Breast epithelium (tissue), 4 donors: ENCODE measurements at regions not wholly inside any gene's neighbourhood (a gene's known extent, or its start where the extent isn't known, plus 50 kb on each side); places are given as distances from the start of the nearest gene placed in this dataset.

Experiments
- DNase-seq, 2 donors: peaks; one replicate each; pipeline ENCODE4 v3.0.0-alpha.2; 2019; ENCODE audit warnings: low spot score in 2 of 2
- H3K27ac ChIP-seq, 2 donors: fragments of 200-600 bp; sonication (generic) in 1 of 2; one replicate each; pipeline ENCODE4 v1.5.1; 2016 to 2019; ENCODE audit warnings: mild to moderate bottlenecking in 1 of 2
- H3K27me3 ChIP-seq, 2 donors: fragments of 200-600 bp; sonication (generic) in 1 of 2; one replicate each; pipeline versions ENCODE4 v1.5.1 to v1.6.0; 2017 to 2019; ENCODE audit warnings: control low read depth in 1 of 2, mild to moderate bottlenecking in 1 of 2
- H3K36me3 ChIP-seq: fragments of 200-600 bp; one replicate; pipeline ENCODE4 v1.5.1; 2019
- H3K4me1 ChIP-seq, 2 donors: fragments of 200-600 bp; sonication (generic); one replicate each; pipeline ENCODE4 v1.5.1; 2016 to 2019; ENCODE audit warnings: control low read depth in 1 of 2
- H3K4me3 ChIP-seq, 3 donors: fragments of 200-600 bp; sonication (generic); 1 replicate in 2 of 3; 2 replicates in 1 of 3; pipeline ENCODE4 v1.5.1; 2016 to 2019; ENCODE audit warnings: mild to moderate bottlenecking in 3 of 3, moderate library complexity in 2 of 3
- H3K9me3 ChIP-seq, 2 donors: fragments of 200-600 bp; sonication (generic) in 1 of 2; one replicate each; pipeline ENCODE4 v1.5.1; 2016 to 2019; ENCODE audit warnings: control low read depth in 1 of 2
- POLR2A ChIP-seq: fragments of 450-650 bp; IDR thresholded peaks from one replicate; pipeline ENCODE4 v1.6.1; 2016; ENCODE audit warnings: antibody characterized with exemption, mild to moderate bottlenecking, moderate library complexity
- POLR2AphosphoS5 ChIP-seq, 3 donors: sonication (generic); formaldehyde crosslinking; IDR thresholded peaks; one replicate each; pipeline ENCODE4 v1.6.1; 2017; ENCODE audit warnings: antibody characterized with exemption in 3 of 3
- intact Hi-C: fragments of 100-400 bp; cut with DNase I; formaldehyde crosslinking; loops from one replicate; pipeline ENCODE4 v1.15.1; 2023; ENCODE audit warnings: low total_unique reads
- TF ChIP-seq, protein P1 (sequence below), 3 donors: fragments of 450-650 bp; IDR thresholded peaks; one replicate each; pipeline ENCODE4 v1.5.1; 2016 to 2017; ENCODE audit warnings: antibody characterized with exemption in 3 of 3, mild to moderate bottlenecking in 3 of 3, moderate library complexity in 3 of 3

DNA sequence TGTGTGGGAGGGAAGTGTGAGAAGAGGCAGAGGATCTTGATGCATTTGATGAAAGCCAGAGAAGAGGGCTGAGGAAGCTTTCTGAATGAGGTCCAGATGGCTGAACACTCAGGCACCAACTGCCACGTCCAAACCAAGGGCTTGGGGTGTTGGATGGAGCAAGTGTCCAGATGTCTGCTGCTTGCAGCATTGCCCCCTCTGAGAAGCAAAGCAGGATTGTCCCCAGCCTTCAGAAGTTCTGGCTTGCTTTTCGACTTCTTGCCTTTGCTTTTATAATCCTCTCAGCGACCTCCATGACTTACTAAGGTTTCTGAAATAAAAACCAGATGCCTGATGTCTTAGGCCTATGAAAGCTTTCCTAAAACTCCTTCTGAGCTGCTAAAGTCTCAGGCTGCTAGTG lies 182.5 kb downstream of the HUNK start:
- intact Hi-C loops, result loop anchor here (10.0 kb wide), 1 partner anchor 651 kb away; no protein-coding TSS in a partner anchor
- no peaks in the 10 kb centered on the region for H3K27me3 ChIP-seq
- peaks cover 7 to 15% of the 10 kb centered on the region in 2 donors for H3K9me3 ChIP-seq
- TF ChIP-seq POLR2A (no peak), POLR2AphosphoS5 (IDR thresholded peaks at IDR 0.05) (no peak)
- TF ChIP-seq, protein P1, sequence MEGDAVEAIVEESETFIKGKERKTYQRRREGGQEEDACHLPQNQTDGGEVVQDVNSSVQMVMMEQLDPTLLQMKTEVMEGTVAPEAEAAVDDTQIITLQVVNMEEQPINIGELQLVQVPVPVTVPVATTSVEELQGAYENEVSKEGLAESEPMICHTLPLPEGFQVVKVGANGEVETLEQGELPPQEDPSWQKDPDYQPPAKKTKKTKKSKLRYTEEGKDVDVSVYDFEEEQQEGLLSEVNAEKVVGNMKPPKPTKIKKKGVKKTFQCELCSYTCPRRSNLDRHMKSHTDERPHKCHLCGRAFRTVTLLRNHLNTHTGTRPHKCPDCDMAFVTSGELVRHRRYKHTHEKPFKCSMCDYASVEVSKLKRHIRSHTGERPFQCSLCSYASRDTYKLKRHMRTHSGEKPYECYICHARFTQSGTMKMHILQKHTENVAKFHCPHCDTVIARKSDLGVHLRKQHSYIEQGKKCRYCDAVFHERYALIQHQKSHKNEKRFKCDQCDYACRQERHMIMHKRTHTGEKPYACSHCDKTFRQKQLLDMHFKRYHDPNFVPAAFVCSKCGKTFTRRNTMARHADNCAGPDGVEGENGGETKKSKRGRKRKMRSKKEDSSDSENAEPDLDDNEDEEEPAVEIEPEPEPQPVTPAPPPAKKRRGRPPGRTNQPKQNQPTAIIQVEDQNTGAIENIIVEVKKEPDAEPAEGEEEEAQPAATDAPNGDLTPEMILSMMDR (IDR thresholded peaks at IDR 0.05), result no peak
- no peaks in the 10 kb centered on the region for H3K4me1 ChIP-seq
- no peak for DNase-seq
- no peak overlapping the region for H3K27ac ChIP-seq
- no peaks in the 10 kb centered on the region for H3K36me3 ChIP-seq
- H3K4me3 ChIP-seq, result no peak overlapping the region
